Upper lobe of right lung (tissue), 1 donor: ENCODE measurements at regions not wholly inside any gene's neighbourhood (a gene's known extent, or its start where the extent isn't known, plus 50 kb on each side); places are given as distances from the start of the nearest gene placed in this dataset.
A peak's percentile ranks its signal among the peaks of the same experiment; 100 is the strongest.
"Not testable (repeated sequence)": the region's sequence is repeated elsewhere in the genome, so short reads cannot be mapped to it uniquely, and the experiment has no call there.

Experiments
- ATAC-seq: fragments of 200-7000 bp; cut with Tn5 transposase; one replicate; pipeline ENCODE4 v1.9.1; 2020; ENCODE audit warnings: mild to moderate bottlenecking, moderate library complexity
- DNase-seq: peaks from one replicate; pipeline ENCODE4 v3.0.0-alpha.2; 2020
- H3K27ac ChIP-seq: fragments of 200-600 bp; one replicate; pipeline ENCODE4 v1.8.0; 2022
- H3K27me3 ChIP-seq: fragments of 200-600 bp; one replicate; pipeline ENCODE4 v1.8.0; 2022; ENCODE audit warnings: mild to moderate bottlenecking
- H3K36me3 ChIP-seq: fragments of 200-600 bp; one replicate; pipeline ENCODE4 v1.8.0; 2022
- H3K4me1 ChIP-seq: fragments of 200-600 bp; one replicate; pipeline ENCODE4 v1.8.0; 2022
- H3K4me3 ChIP-seq: fragments of 200-600 bp; one replicate; pipeline ENCODE4 v1.8.0; 2022; ENCODE audit warnings: mild to moderate bottlenecking
- H3K9me3 ChIP-seq: fragments of 200-600 bp; one replicate; pipeline ENCODE4 v1.8.0; 2022
- CTCF ChIP-seq: fragments of 200-600 bp; IDR thresholded peaks from one replicate; pipeline ENCODE4 v1.8.0; 2022; ENCODE audit warnings: antibody characterized with exemption
- intact Hi-C: fragments of 100-400 bp; cut with DNase I; formaldehyde crosslinking; loops from one replicate; pipeline ENCODE4 v1.11.0; 2022
- donor health status: DM: no; HTN: yes; CAD: no; lungs with severe emphysema.

- DNase-seq (peak; percentile 45), ATAC-seq (no peak)
- Histone ChIP-seq H3K9me3 (no peaks in the 10 kb centered on the region), H3K36me3 (no peaks in the 10 kb centered on the region), H3K4me3 (no peak overlapping the region), H3K27ac (no peak overlapping the region), H3K27me3 (peaks cover 81% of the 10 kb centered on the region), H3K4me1 (no peaks in the 10 kb centered on the region)
- no peak for TF ChIP-seq CTCF
- intact Hi-C loops, result no loop called here
These were observed 62.0 kb upstream of the UNC5A start for GRCh38 chr5:176748073-176748966.

- Histone ChIP-seq H3K36me3 (no peaks in the 10 kb centered on the region), H3K4me1 (no peaks in the 10 kb centered on the region), H3K4me3 (no peak overlapping the region), H3K9me3 (no peaks in the 10 kb centered on the region), H3K27ac (no peak overlapping the region), H3K27me3 (peaks cover 72% of the 10 kb centered on the region)
- ATAC-seq (no peak), DNase-seq (peak; percentile 41)
- TF ChIP-seq CTCF, result no peak
- intact Hi-C loops, result no loop called here
These were observed 61.1 kb upstream of the UNC5A start for GRCh38 chr5:176748967-176749935.

GRCh38 chr5:176750144-176750543 is 60.2 kb upstream of the UNC5A start:
- ATAC-seq, result no peak
- no peaks in the 10 kb centered on the region for H3K4me1 ChIP-seq
- peaks cover 65% of the 10 kb centered on the region for H3K27me3 ChIP-seq
- TF ChIP-seq CTCF, result no peak
- no peaks in the 10 kb centered on the region for H3K9me3 ChIP-seq
- intact Hi-C loops, result no loop called here
- H3K4me3 ChIP-seq, result no peak overlapping the region
- peak; percentile 8 for DNase-seq
- no peak overlapping the region for H3K27ac ChIP-seq
- no peaks in the 10 kb centered on the region for H3K36me3 ChIP-seq

GRCh38 chr5:176754376-176754973 is 55.9 kb upstream of the UNC5A start:
- ATAC-seq, result no peak
- H3K36me3 ChIP-seq, result no peaks in the 10 kb centered on the region
- H3K4me3 ChIP-seq, result no peak overlapping the region
- intact Hi-C loops, result no loop called here
- H3K9me3 ChIP-seq, result no peaks in the 10 kb centered on the region
- H3K4me1 ChIP-seq, result no peaks in the 10 kb centered on the region
- peaks cover 31% of the 10 kb centered on the region for H3K27me3 ChIP-seq
- H3K27ac ChIP-seq, result no peak overlapping the region
- TF ChIP-seq CTCF, result no peak
- no peak for DNase-seq

GRCh38 chr5:176755593-176755992 is 54.8 kb upstream of the UNC5A start:
- peak; percentile 7 for DNase-seq
- H3K27ac ChIP-seq, ATAC-seq, intact Hi-C loops, H3K9me3 ChIP-seq, H3K36me3 ChIP-seq, H3K4me1 ChIP-seq, H3K4me3 ChIP-seq: not testable (repeated sequence)
- peaks cover 20% of the 10 kb centered on the region for H3K27me3 ChIP-seq

GRCh38 chr5:176757569-176757968 is 52.8 kb upstream of the UNC5A start:
- ATAC-seq, H3K9me3 ChIP-seq, H3K4me3 ChIP-seq, H3K27ac ChIP-seq, H3K36me3 ChIP-seq, intact Hi-C loops, H3K4me1 ChIP-seq, DNase-seq, H3K27me3 ChIP-seq: not testable (repeated sequence)
